GM19035 (cell line): ENCODE measurements at regions not wholly inside any gene's neighbourhood (a gene's known extent, or its start where the extent isn't known, plus 50 kb on each side); places are given as distances from the start of the nearest gene placed in this dataset.
"Not testable (repeated sequence)": the region's sequence is repeated elsewhere in the genome, so short reads cannot be mapped to it uniquely, and the experiment has no call there.

Experiments used
- ATAC-seq: cut with Tn5 transposase; IDR thresholded peaks from one replicate; pipeline ENCODE4 v1.9.1; 2021; ENCODE audit not compliant: unreplicated experiment

- no peak for ATAC-seq
Measured at GRCh38 chr3:87435926-87436620, 159.7 kb upstream of the POU1F1 start.

DNA sequence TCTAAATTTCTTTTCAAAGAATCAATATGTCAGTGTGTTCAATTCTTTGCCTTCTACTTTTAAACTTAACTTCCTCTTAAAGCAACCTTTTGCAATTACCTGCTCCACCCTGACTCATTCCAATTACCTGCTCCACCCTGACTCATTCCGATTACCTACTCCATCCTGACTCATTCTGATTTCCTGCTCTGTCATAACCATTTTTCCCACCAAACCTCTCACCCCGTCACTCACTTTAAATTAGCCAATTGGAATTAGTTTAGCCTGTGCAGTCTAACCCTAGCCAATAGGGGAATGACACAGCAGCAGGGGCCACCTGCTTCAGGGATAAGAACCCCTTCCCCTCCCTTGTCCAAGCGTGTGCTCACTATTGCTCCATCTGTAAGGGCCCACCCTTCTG, 157.1 kb upstream of the POU1F1 start:
- ATAC-seq: not testable (repeated sequence)

DNA sequence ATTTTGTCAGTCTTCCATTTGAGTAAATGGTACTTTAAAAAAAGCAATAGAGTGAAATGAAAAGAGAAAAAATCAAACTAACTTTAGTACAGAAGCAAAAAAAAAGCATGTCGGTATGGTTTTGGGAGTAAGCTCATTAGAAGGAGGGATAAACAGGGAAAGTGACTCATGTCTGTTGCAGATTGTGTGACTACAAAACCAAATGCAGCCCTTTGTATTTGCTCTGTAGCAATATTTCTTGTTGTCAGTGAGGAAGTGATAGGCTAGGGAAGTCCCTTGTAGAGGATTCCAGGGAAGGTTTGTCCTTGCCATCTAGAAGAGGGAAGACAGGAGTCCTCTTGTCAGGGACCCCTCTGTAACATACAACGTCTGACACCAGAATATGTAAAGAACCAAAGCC, 150.5 kb upstream of the POU1F1 start:
- no peak for ATAC-seq

GRCh38 chr3:87425056-87425455, 148.7 kb upstream of the POU1F1 start:
- no peak for ATAC-seq

- ATAC-seq: no peak
Measured at GRCh38 chr3:87423336-87423735, 147.0 kb upstream of the POU1F1 start.

DNA sequence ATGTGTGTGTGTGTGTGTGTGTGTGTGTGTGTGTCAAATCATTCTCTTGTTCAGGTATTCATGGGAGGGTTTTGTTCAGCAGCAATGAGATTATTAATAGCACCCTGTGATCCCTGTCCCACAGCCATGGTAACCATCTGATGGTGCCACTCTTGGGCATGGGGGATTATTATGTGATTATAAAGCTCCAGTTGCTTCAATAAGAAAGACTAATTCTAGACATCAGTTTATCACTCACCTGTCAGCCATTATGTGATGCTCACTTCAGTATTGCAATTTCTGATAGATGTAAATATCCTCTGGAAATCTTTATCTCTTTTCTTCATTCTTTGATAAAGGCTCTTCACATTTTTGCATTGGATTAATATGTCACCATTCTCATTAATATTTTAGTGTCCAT, 145.9 kb upstream of the POU1F1 start:
- no peak for ATAC-seq

- ATAC-seq: no peak
Measured at GRCh38 chr3:87420171-87420570, 143.8 kb upstream of the POU1F1 start.

- no peak for ATAC-seq
Measured at GRCh38 chr3:87414271-87414670, 137.9 kb upstream of the POU1F1 start.

DNA sequence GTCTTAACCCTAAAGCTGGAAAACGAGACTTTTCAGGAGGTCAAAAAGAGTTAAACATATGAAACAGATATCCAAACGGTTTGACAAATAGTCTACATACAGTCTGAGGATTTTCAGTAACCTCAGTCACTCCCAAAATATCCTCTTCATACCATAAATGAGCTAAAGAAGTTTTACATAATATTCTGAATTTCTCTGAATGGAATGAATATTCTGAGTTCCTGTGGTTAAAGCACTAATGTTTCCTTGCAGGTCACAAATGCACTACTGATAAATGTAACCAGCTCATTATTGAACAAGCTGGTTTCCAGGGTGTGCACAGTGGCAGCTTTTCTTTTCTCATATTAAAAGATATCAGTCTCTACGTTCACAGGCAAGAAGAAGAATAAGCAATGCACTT, 137.4 kb upstream of the POU1F1 start:
- ATAC-seq: no peak

DNA sequence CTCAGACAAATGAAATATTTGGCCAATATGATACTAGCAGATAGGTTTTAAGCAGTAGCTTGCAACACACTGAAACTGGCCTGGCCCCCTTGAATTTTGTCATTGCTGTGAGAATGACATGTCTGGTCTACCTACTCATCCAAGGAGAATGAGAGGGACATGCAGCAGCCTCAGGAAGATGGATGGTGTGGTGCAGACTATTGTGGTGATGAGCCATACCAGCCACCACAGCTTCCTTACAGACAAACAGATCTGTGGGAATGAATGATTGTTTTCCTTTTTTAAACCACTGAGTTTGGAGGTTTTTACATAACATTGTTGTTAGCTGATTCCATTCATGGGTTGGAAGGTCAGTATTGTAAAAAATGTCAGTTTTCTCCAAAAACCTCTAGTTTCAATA, 133.7 kb upstream of the POU1F1 start:
- no peak for ATAC-seq

- ATAC-seq: no peak
Measured at GRCh38 chr3:87398168-87398801, 121.9 kb upstream of the POU1F1 start.

DNA sequence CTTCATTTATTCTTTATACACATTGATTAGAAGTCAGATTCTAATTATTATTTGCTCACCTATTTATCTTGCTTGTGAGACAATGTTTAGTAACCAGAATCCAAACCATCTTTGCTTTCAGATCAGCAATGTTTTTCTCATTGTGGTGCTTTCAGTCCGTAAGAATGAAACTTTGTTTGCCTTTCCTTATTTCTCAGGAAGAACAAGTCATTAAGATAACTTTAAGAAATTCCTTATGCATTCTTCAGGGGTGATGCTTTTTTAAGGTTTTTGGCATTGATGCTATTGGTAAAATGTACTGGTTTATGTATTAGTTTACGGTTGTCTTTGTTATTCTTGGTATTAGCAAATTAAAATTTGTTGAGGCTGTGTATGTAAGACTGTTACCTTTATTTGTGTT, 120.8 kb upstream of the POU1F1 start:
- ATAC-seq: no peak

- no peak for ATAC-seq
Measured at GRCh38 chr3:87390821-87391220, 114.4 kb upstream of the POU1F1 start.

GRCh38 chr3:87390353-87390752, 114.0 kb upstream of the POU1F1 start:
- ATAC-seq: no peak

- no peak for ATAC-seq
Measured at GRCh38 chr3:87375231-87375682, 98.9 kb upstream of the POU1F1 start.

- no peak for ATAC-seq
Measured at GRCh38 chr3:87370007-87370406, 93.6 kb upstream of the POU1F1 start.

GRCh38 chr3:87367736-87368135, 91.4 kb upstream of the POU1F1 start:
- no peak for ATAC-seq

DNA sequence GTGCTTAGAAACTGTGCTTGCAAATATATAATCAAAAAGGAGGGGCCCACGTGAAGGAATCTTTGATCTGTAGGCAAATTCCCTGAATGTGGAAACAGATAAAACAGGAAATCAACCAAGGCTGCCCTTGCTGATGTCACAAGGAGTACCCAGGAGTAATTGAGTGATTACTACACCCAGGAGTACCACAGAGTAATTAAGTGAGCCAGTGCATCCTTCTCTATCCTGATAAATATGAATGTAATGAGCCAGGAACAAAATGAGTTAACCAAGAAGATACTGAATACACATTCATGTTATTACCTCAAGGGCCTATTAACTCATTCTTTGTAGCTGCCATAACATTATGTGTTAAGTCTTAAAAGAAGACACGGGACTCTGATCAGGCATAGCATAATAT, 87.3 kb upstream of the POU1F1 start:
- ATAC-seq: no peak

DNA sequence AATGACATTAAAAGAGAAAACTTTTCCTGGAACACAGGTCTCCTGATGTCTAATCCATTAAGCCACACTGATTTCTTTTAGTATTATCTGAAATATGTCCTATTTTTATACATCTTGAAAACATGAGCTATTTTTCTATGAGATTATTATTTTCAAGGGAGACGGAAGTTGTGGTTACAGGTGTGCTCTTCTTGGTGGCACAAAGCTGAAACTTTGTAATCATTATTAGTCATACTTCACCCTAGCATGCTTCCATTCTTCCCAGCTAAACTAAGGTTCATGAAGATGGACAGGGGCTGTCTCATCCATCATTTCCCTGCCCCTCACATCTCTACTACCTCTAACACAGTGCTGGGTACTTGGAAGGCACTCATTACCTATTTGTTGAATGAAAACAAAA, 85.6 kb upstream of the POU1F1 start:
- ATAC-seq: no peak

GRCh38 chr3:87361271-87361670, 84.9 kb upstream of the POU1F1 start:
- no peak for ATAC-seq

DNA sequence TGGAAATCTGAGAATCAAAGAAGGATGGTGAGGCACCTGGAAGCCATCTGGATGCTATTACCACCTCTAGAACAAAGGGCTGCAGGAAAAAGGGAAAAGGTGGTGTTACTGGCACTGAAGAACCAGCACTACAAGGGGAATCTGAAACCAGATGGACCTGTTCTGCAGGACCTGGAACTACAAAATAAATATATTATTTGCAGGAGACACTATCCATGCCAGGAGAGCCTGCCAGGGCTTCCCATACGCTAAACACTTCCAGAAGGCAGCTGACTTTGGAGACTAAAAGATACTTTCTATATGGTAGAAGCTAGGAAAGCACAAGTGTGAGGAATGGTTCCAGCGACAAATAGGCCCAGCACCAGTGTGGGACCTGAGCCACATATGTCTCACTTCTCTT, 83.4 kb upstream of the POU1F1 start:
- ATAC-seq: no peak

DNA sequence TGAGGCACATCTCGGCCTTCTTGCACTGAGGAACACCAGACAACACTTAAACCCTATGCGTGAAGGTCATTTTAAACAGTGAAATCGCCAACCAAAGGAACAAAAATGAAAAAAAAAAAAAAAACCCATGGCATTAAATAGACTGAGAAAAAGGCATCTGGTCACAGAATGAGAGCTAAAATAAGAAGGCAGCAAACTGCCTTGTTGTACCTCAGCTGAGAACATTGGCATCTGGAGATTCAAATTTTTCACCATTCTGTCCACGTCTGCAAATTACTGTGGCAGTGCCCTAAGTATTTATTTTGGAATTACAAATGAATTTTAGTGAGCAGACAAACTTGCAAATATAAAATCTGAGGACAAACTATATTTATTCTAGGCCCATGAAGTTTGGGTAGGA, 82.6 kb upstream of the POU1F1 start:
- ATAC-seq: no peak

DNA sequence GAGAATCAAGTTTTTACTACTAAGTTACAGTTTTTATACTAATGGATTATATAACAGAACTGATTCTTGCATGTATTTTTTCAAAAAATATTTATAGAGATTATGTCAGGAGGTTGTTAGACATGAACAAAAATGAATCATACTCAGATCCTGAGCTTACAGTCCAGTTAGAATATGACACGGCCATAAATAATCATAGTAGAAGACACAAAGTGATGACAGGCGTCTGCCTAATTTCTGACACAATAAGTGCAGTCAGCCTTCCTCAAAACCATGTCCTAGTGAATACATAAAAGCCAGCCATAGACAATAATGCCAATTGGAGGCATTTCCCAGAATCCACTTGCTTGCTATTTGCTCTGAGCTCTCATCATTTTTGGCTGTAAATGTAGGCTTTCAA, 81.7 kb upstream of the POU1F1 start:
- ATAC-seq: no peak
